HepG2 (cell line): ENCODE measurements at regions not wholly inside any gene's neighbourhood (a gene's known extent, or its start where the extent isn't known, plus 50 kb on each side); places are given as distances from the start of the nearest gene placed in this dataset.

Source experiments
- ATAC-seq: fragments of 200-7000 bp; cut with Tn5 transposase; 3 replicates; pipeline ENCODE4 v1.9.1; 2020; ENCODE audit warnings: mild to moderate bottlenecking, moderate library complexity
- BruUV-seq: library from RNA; stranded (reverse); fragments of 400-500 nt; replicated peaks from 2 replicates; lab custom pipeline; 2021; lab: Mats Ljungman, UMichigan
- CTCF ChIA-PET: fragments of 300-600 bp; formaldehyde crosslinking; extraction: SDS; loops from one replicate; lab custom pipeline; 2021; ENCODE audit warnings: low total read pairs, inconsistent platforms, low intra/inter-chr PET ratio; lab: Yijun Ruan, JAX
- POLR2A ChIA-PET: fragments of 350-600 bp; sonication (Branson Sonifier 250); formaldehyde crosslinking; loops from one replicate; lab custom pipeline; 2020; ENCODE audit warnings: antibody characterized with exemption, inconsistent platforms; lab: Yijun Ruan, JAX
- DNase-seq: peaks from one replicate; pipeline ENCODE4 v3.0.0-alpha.2; 2015; ENCODE audit warnings: low spot score
- FAIRE-seq: peaks from 3 replicates; lab custom pipeline; 2011; peaks lifted over from hg19 to GRCh38; lab: Jason Lieb, UNC
- H2AFZ ChIP-seq: one replicate; pipeline ENCODE4 v1.6.1; 2011; ENCODE audit warnings: low read length, inconsistent platforms
- H3K27ac ChIP-seq: fragments of 300-600 bp; 3 replicates; pipeline ENCODE4 v1.8.0; 2011; ENCODE audit warnings: mixed run types, mild to moderate bottlenecking, mixed read lengths, low read length, inconsistent platforms; ENCODE audit not compliant: insufficient read depth; ENCODE audit errors: extremely low read length
- H3K27me3 ChIP-seq, 2 experiments: fragments of 200-600 bp in 1 of 2; 2 replicates in 1 of 2; 3 replicates in 1 of 2; pipeline versions ENCODE4 v1.6.0 to v1.8.0; 2011; ENCODE audit warnings: low read length in 2 of 2, mild to moderate bottlenecking in 2 of 2, moderate library complexity in 2 of 2, inconsistent platforms in 1 of 2; ENCODE audit not compliant: insufficient read depth in 2 of 2, control insufficient read depth in 1 of 2
- H3K36me3 ChIP-seq, 2 experiments: fragments of 200-600 bp in 1 of 2; replicated peaks in 1 of 2; 2 replicates in 1 of 2; 3 replicates in 1 of 2; pipeline versions ENCODE4 v1.5.1 to v1.8.0; 2011; ENCODE audit warnings: low read length in 2 of 2, inconsistent platforms in 1 of 2; ENCODE audit not compliant: insufficient read depth in 2 of 2, control insufficient read depth in 1 of 2
- H3K4me1 ChIP-seq: 2 replicates; pipeline ENCODE4 v1.5.1; 2012; ENCODE audit warnings: low read length, inconsistent platforms; ENCODE audit not compliant: insufficient read depth
- H3K4me2 ChIP-seq: 2 replicates; pipeline ENCODE4 v1.6.0; 2011; ENCODE audit warnings: low read depth, low read length, inconsistent platforms
- H3K4me3 ChIP-seq, 3 experiments: fragments of 200-600 bp in 1 of 3; sonication (generic), shearing (Covaris generic) in 1 of 3; replicated peaks in 1 of 3; 2 replicates each; pipeline ENCODE4 v1.5.1; 2011 to 2016; ENCODE audit warnings: low read length in 3 of 3, inconsistent platforms in 2 of 3, low read depth in 2 of 3, mild to moderate bottlenecking in 2 of 3, control low read depth in 1 of 3, mixed read lengths in 1 of 3; ENCODE audit not compliant: insufficient read depth in 1 of 3
- H3K79me2 ChIP-seq: one replicate; pipeline ENCODE4 v1.6.1; 2011; ENCODE audit warnings: low read length, inconsistent platforms; ENCODE audit not compliant: insufficient read depth
- H3K9ac ChIP-seq: 2 replicates; pipeline ENCODE4 v1.6.0; 2011; ENCODE audit warnings: mild to moderate bottlenecking, low read depth, low read length, inconsistent platforms; ENCODE audit not compliant: insufficient read depth
- H3K9me3 ChIP-seq: 2 replicates; pipeline ENCODE4 v1.5.1; 2012; ENCODE audit warnings: mild to moderate bottlenecking, low read length
- H4K20me1 ChIP-seq: 2 replicates; pipeline ENCODE4 v1.6.0; 2011; ENCODE audit warnings: inconsistent platforms, mild to moderate bottlenecking, low read length, moderate library complexity; ENCODE audit not compliant: insufficient read depth
- NCOR1 ChIP-seq: fragments of 200-600 bp; sonication (generic); IDR thresholded peaks from 2 replicates; pipeline ENCODE4 v1.7.0; 2017; ENCODE audit warnings: antibody characterized with exemption, low read length, borderline replicate concordance
- NFE2 ChIP-seq: sonication (generic); formaldehyde crosslinking; IDR thresholded peaks from 2 replicates; pipeline ENCODE4 v1.4.0; 2020; ENCODE audit warnings: missing genetic modification reagents
- NPAS2 ChIP-seq: sonication (generic); formaldehyde crosslinking; IDR thresholded peaks from 2 replicates; pipeline ENCODE4 v1.8.0; 2022; ENCODE audit warnings: mild to moderate bottlenecking, missing genetic modification reagents, borderline replicate concordance
- POLR2A ChIP-seq, 2 experiments: IDR thresholded peaks; 2 replicates each; pipeline ENCODE4 v1.6.1; 2011; ENCODE audit warnings: low read depth in 2 of 2, low read length in 2 of 2, mild to moderate bottlenecking in 1 of 2, moderate library complexity in 1 of 2; ENCODE audit not compliant: insufficient read depth in 1 of 2
- RARG ChIP-seq: sonication (generic); formaldehyde crosslinking; IDR thresholded peaks from 2 replicates; pipeline ENCODE4 v1.4.0; 2020; ENCODE audit warnings: low read depth, mild to moderate bottlenecking, missing genetic modification reagents
- RFX5 ChIP-seq: IDR thresholded peaks from 2 replicates; pipeline ENCODE4 v1.6.1; 2011; ENCODE audit warnings: low read depth, low read length, improper control_type of control experiment
- SATB2 ChIP-seq: sonication (generic); formaldehyde crosslinking; IDR thresholded peaks from 2 replicates; pipeline ENCODE4 v1.5.0; 2020; ENCODE audit warnings: missing genetic modification reagents
- SMAD9 ChIP-seq: sonication (generic); formaldehyde crosslinking; IDR thresholded peaks from 2 replicates; pipeline ENCODE4 v1.5.1; 2020; ENCODE audit warnings: mild to moderate bottlenecking, missing genetic modification reagents
- TEAD2 ChIP-seq: sonication (generic); formaldehyde crosslinking; IDR thresholded peaks from 2 replicates; pipeline ENCODE4 v1.9.0; 2021; ENCODE audit warnings: missing genetic modification reagents
- TEAD3 ChIP-seq: optimal IDR thresholded peaks from 2 replicates; pipeline ENCODE3; 2016; ENCODE audit warnings: borderline replicate concordance
- ZNF343 ChIP-seq: sonication (generic); formaldehyde crosslinking; IDR thresholded peaks from 2 replicates; pipeline ENCODE4 v1.4.0; 2020; ENCODE audit warnings: mild to moderate bottlenecking, missing genetic modification reagents
- ZNF577 ChIP-seq: sonication (generic); formaldehyde crosslinking; IDR thresholded peaks from 2 replicates; pipeline ENCODE4 v1.4.0; 2020; ENCODE audit warnings: mild to moderate bottlenecking, low read depth, missing genetic modification reagents, borderline replicate concordance
- ZNF747 ChIP-seq: sonication (generic); formaldehyde crosslinking; IDR thresholded peaks from 2 replicates; pipeline ENCODE4 v1.8.1; 2023; ENCODE audit warnings: missing genetic modification reagents, mild to moderate bottlenecking, borderline replicate concordance
- ZNF766 ChIP-seq: sonication (generic); formaldehyde crosslinking; IDR thresholded peaks from 2 replicates; pipeline ENCODE4 v1.5.0; 2020; ENCODE audit warnings: missing genetic modification reagents, borderline replicate concordance
- WGBS: methylation state at CpG from one replicate; pipeline ENCODE4 v1.1.6; 2017; ENCODE audit warnings: low lambda C conversion rate; 5-methylcytosine and 5-hydroxymethylcytosine counted together
- in situ Hi-C: cut with HindIII; loops from 2 replicates; pipeline ENCODE4 v1.10.0; 2017; ENCODE audit warnings: low pct_unique_long_range_greater_than_20kb; ENCODE audit not compliant: extremely low pct_ligation_motif_present
- intact Hi-C: fragments of 100-400 bp; cut with micrococcal nuclease; formaldehyde crosslinking; loops from one replicate; pipeline ENCODE4 v1.10.0; 2022; ENCODE audit not compliant: unreplicated experiment
- TF ChIP-seq, protein P1 (sequence below): sonication (generic); formaldehyde crosslinking; IDR thresholded peaks from 2 replicates; pipeline ENCODE4 v1.4.0; 2020; ENCODE audit warnings: low read depth, missing genetic modification reagents
- TF ChIP-seq, protein P2 (sequence below): conservative IDR thresholded peaks from 2 replicates; pipeline ENCODE4 v1.6.1; 2018; ENCODE audit warnings: missing genetic modification reagents
- TF ChIP-seq, protein P3 (sequence below): sonication (generic); formaldehyde crosslinking; IDR thresholded peaks from 2 replicates; pipeline ENCODE4 v1.5.0; 2020; ENCODE audit warnings: mild to moderate bottlenecking, missing genetic modification reagents, borderline replicate concordance
- TF ChIP-seq, protein P4 (sequence below): sonication (generic); formaldehyde crosslinking; IDR thresholded peaks from 2 replicates; pipeline ENCODE4 v1.8.1; 2023; ENCODE audit warnings: mild to moderate bottlenecking, missing genetic modification reagents, borderline replicate concordance

DNA sequence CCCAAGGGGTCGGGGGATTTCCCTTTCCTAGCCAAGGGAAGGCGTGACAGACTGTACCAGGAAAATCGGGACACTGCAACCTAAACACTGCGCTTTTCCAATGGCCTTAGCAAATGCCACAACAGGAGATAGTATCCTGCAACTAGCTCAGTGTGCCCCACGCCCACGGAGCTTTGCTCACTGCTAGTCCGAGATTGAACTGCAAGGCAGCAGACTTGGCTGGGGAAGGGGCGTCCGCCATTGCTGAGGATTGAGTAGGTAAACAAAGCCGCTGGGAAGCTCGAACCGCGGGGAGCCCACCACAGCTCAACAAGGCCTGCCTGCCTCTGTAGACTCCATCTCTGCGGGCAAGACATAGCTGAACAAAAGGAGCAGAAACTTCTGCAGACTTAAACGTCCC, 72.3 kb upstream of the THRB start:
- H3K4me2 ChIP-seq = no peak overlapping the region
- H3K4me1 ChIP-seq = no peaks in the 10 kb centered on the region
- H2AFZ ChIP-seq = no peak overlapping the region
- CTCF ChIA-PET = no interaction called here
- no peak overlapping the region for H3K9ac ChIP-seq
- peaks cover 6% of the 10 kb centered on the region; the same call in 1 of the 2 replicates for H3K9me3 ChIP-seq
- intact Hi-C loops = no loop called here
- no peak overlapping the region for H3K27ac ChIP-seq
- WGBS = 78% methylated on average over 11 of the region's 15 CpGs
- in situ Hi-C loops = no loop called here
- H3K4me3 ChIP-seq = no peak overlapping the region
- H3K36me3 ChIP-seq = no peaks in the 10 kb centered on the region
- no peaks in the 10 kb centered on the region for H4K20me1 ChIP-seq
- no TSS peak for BruUV-seq
- no peaks in the 10 kb centered on the region; a peak in 2 of 5 replicates for H3K27me3 ChIP-seq
- no peak for FAIRE-seq
- no peaks in the 10 kb centered on the region for H3K79me2 ChIP-seq
- no peak for ATAC-seq
- POLR2A ChIA-PET = no interaction called here
- DNase-seq = no peak
- TF ChIP-seq RARG (CRISPR knock-in tag) (no peak), RFX5 (no peak), POLR2A (IDR thresholded peaks at IDR 0.05; ENCODE audit: insufficient read depth in 1 of 2, low read depth in 2 of 2, low read length in 2 of 2) (no peak), ZNF747 (CRISPR knock-in tag) (no peak), SATB2 (CRISPR knock-in tag) (no peak), TEAD2 (CRISPR knock-in tag) (no peak), NCOR1 (no peak), ZNF766 (CRISPR knock-in tag) (no peak), NPAS2 (no peak), SMAD9 (CRISPR knock-in tag) (no peak), ZNF577 (CRISPR knock-in tag) (no peak), ZNF343 (no peak), NFE2 (CRISPR knock-in tag) (no peak), TEAD3 (CRISPR knock-in tag) (no peak)
- TF ChIP-seq, protein P1, sequence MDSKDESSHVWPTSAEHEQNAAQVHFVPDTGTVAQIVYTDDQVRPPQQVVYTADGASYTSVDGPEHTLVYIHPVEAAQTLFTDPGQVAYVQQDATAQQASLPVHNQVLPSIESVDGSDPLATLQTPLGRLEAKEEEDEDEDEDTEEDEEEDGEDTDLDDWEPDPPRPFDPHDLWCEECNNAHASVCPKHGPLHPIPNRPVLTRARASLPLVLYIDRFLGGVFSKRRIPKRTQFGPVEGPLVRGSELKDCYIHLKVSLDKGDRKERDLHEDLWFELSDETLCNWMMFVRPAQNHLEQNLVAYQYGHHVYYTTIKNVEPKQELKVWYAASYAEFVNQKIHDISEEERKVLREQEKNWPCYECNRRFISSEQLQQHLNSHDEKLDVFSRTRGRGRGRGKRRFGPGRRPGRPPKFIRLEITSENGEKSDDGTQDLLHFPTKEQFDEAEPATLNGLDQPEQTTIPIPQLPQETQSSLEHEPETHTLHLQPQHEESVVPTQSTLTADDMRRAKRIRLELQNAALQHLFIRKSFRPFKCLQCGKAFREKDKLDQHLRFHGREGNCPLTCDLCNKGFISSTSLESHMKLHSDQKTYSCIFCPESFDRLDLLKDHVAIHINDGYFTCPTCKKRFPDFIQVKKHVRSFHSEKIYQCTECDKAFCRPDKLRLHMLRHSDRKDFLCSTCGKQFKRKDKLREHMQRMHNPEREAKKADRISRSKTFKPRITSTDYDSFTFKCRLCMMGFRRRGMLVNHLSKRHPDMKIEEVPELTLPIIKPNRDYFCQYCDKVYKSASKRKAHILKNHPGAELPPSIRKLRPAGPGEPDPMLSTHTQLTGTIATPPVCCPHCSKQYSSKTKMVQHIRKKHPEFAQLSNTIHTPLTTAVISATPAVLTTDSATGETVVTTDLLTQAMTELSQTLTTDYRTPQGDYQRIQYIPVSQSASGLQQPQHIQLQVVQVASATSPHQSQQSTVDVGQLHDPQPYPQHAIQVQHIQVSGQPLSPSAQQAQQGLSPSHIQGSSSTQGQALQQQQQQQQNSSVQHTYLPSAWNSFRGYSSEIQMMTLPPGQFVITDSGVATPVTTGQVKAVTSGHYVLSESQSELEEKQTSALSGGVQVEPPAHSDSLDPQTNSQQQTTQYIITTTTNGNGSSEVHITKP (CRISPR knock-in tag) = no peak
- TF ChIP-seq, protein P2, sequence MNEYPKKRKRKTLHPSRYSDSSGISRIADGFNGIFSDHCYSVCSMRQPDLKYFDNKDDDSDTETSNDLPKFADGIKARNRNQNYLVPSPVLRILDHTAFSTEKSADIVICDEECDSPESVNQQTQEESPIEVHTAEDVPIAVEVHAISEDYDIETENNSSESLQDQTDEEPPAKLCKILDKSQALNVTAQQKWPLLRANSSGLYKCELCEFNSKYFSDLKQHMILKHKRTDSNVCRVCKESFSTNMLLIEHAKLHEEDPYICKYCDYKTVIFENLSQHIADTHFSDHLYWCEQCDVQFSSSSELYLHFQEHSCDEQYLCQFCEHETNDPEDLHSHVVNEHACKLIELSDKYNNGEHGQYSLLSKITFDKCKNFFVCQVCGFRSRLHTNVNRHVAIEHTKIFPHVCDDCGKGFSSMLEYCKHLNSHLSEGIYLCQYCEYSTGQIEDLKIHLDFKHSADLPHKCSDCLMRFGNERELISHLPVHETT (CRISPR knock-in tag) = no peak
- TF ChIP-seq, protein P3, sequence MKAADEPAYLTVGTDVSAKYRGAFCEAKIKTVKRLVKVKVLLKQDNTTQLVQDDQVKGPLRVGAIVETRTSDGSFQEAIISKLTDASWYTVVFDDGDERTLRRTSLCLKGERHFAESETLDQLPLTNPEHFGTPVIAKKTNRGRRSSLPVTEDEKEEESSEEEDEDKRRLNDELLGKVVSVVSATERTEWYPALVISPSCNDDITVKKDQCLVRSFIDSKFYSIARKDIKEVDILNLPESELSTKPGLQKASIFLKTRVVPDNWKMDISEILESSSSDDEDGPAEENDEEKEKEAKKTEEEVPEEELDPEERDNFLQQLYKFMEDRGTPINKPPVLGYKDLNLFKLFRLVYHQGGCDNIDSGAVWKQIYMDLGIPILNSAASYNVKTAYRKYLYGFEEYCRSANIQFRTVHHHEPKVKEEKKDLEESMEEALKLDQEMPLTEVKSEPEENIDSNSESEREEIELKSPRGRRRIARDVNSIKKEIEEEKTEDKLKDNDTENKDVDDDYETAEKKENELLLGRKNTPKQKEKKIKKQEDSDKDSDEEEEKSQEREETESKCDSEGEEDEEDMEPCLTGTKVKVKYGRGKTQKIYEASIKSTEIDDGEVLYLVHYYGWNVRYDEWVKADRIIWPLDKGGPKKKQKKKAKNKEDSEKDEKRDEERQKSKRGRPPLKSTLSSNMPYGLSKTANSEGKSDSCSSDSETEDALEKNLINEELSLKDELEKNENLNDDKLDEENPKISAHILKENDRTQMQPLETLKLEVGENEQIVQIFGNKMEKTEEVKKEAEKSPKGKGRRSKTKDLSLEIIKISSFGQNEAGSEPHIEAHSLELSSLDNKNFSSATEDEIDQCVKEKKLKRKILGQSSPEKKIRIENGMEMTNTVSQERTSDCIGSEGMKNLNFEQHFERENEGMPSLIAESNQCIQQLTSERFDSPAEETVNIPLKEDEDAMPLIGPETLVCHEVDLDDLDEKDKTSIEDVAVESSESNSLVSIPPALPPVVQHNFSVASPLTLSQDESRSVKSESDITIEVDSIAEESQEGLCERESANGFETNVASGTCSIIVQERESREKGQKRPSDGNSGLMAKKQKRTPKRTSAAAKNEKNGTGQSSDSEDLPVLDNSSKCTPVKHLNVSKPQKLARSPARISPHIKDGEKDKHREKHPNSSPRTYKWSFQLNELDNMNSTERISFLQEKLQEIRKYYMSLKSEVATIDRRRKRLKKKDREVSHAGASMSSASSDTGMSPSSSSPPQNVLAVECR = no peak
- TF ChIP-seq, protein P4, sequence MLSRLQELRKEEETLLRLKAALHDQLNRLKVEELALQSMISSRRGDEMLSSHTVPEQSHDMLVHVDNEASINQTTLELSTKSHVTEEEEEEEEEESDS (CRISPR knock-in tag) = no peak
